HepG2 (cell line): ENCODE measurements at regions not wholly inside any gene's neighbourhood (a gene's known extent, or its start where the extent isn't known, plus 50 kb on each side); places are given as distances from the start of the nearest gene placed in this dataset.

Experiments used
- CTCF ChIP-seq: sonication (generic); formaldehyde crosslinking; IDR thresholded peaks from 2 replicates; pipeline ENCODE4 v1.5.0; 2020; ENCODE audit warnings: mild to moderate bottlenecking, missing genetic modification reagents, moderate library complexity
- EP300 ChIP-seq, 3 experiments: sonication (generic) in 1 of 3; formaldehyde crosslinking in 1 of 3; IDR thresholded peaks; 2 replicates each; pipeline versions ENCODE4 v1.5.1 to v1.6.1; 2011 to 2020; ENCODE audit warnings: low read depth in 2 of 3, low read length in 2 of 3, borderline replicate concordance in 1 of 3, improper control_type of control experiment in 1 of 3, mild to moderate bottlenecking in 1 of 3, missing genetic modification reagents in 1 of 3, moderate library complexity in 1 of 3
- EZH2 ChIP-seq: conservative IDR thresholded peaks from 2 replicates; pipeline ENCODE4 v1.6.1; 2012; ENCODE audit warnings: mild to moderate bottlenecking, low read depth, low read length, moderate library complexity
- HOXA5 ChIP-seq: sonication (generic); formaldehyde crosslinking; IDR thresholded peaks from 2 replicates; pipeline ENCODE4 v1.4.0; 2020; ENCODE audit warnings: missing genetic modification reagents
- KDM1A ChIP-seq: IDR thresholded peaks from 2 replicates; pipeline ENCODE4 v1.6.1; 2016; ENCODE audit warnings: missing compliant biosample characterization
- MBD4 ChIP-seq: IDR thresholded peaks from 2 replicates; pipeline ENCODE4 v1.6.1; 2012; ENCODE audit warnings: low read length, inconsistent platforms, borderline replicate concordance
- NR2C2 ChIP-seq: sonication (generic); formaldehyde crosslinking; IDR thresholded peaks from 2 replicates; pipeline ENCODE4 v1.4.0; 2020; ENCODE audit warnings: missing genetic modification reagents, mild to moderate bottlenecking, moderate library complexity, borderline replicate concordance
- PCBP1 ChIP-seq: fragments of 200-400 bp; formaldehyde crosslinking; IDR thresholded peaks from 2 replicates; pipeline ENCODE4 v1.6.1; 2017; ENCODE audit warnings: mild to moderate bottlenecking, low read depth, low read length, borderline replicate concordance
- POLR2AphosphoS5 ChIP-seq: IDR thresholded peaks from 2 replicates; pipeline ENCODE4 v1.6.1; 2012; ENCODE audit warnings: low read depth, low read length
- ZFP36 ChIP-seq: fragments of 150-350 bp; IDR thresholded peaks from 2 replicates; pipeline ENCODE4 v1.6.1; 2018; ENCODE audit warnings: borderline replicate concordance, low read length, low read depth; ENCODE audit not compliant: partially characterized antibody
- TF ChIP-seq, protein P1 (sequence below): sonication (generic); formaldehyde crosslinking; conservative IDR thresholded peaks from 2 replicates; pipeline ENCODE4 v1.5.0; 2020; ENCODE audit warnings: missing genetic modification reagents
- TF ChIP-seq, protein P2 (sequence below): sonication (generic); formaldehyde crosslinking; IDR thresholded peaks from 2 replicates; pipeline ENCODE4 v1.8.0; 2022; ENCODE audit warnings: missing genetic modification reagents, mild to moderate bottlenecking, borderline replicate concordance
- TF ChIP-seq, protein P3 (sequence below): sonication (generic); formaldehyde crosslinking; IDR thresholded peaks from 2 replicates; pipeline ENCODE4 v1.4.0; 2020; ENCODE audit warnings: missing genetic modification reagents

GRCh38 chr18:2304378-2305175 is 266.7 kb downstream of the METTL4 start:
- TF ChIP-seq HOXA5 (no peak), EP300 (IDR thresholded peaks at IDR 0.05; ENCODE audit: low read depth in 2 of 2, low read length in 2 of 2) (no peak), EP300 (CRISPR knock-in tag; IDR thresholded peaks at IDR 0.05; ENCODE audit: borderline replicate concordance) (no peak), MBD4 (no peak), CTCF (CRISPR knock-in tag) (no peak), PCBP1 (no peak), KDM1A (CRISPR knock-in tag) (no peak), NR2C2 (no peak), POLR2AphosphoS5 (no peak), ZFP36 (no peak), EZH2 (no peak)
- TF ChIP-seq, protein P1, sequence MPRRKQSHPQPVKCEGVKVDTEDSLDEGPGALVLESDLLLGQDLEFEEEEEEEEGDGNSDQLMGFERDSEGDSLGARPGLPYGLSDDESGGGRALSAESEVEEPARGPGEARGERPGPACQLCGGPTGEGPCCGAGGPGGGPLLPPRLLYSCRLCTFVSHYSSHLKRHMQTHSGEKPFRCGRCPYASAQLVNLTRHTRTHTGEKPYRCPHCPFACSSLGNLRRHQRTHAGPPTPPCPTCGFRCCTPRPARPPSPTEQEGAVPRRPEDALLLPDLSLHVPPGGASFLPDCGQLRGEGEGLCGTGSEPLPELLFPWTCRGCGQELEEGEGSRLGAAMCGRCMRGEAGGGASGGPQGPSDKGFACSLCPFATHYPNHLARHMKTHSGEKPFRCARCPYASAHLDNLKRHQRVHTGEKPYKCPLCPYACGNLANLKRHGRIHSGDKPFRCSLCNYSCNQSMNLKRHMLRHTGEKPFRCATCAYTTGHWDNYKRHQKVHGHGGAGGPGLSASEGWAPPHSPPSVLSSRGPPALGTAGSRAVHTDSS: no peak
- TF ChIP-seq, protein P2, sequence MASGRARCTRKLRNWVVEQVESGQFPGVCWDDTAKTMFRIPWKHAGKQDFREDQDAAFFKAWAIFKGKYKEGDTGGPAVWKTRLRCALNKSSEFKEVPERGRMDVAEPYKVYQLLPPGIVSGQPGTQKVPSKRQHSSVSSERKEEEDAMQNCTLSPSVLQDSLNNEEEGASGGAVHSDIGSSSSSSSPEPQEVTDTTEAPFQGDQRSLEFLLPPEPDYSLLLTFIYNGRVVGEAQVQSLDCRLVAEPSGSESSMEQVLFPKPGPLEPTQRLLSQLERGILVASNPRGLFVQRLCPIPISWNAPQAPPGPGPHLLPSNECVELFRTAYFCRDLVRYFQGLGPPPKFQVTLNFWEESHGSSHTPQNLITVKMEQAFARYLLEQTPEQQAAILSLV (CRISPR knock-in tag): no peak
- TF ChIP-seq, protein P3, sequence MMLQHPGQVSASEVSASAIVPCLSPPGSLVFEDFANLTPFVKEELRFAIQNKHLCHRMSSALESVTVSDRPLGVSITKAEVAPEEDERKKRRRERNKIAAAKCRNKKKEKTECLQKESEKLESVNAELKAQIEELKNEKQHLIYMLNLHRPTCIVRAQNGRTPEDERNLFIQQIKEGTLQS (CRISPR knock-in tag): no peak
